Small intestine (tissue), 7 donors: ENCODE measurements at regions not wholly inside any gene's neighbourhood (a gene's known extent, or its start where the extent isn't known, plus 50 kb on each side); places are given as distances from the start of the nearest gene placed in this dataset.

Experiments used
- DNase-seq, 2 donors: peaks; one replicate each; pipeline versions ENCODE4 v3.0.0 to v3.0.0-alpha.2; 2013
- FAIRE-seq: peaks from 2 replicates; lab custom pipeline; 2012; peaks lifted over from hg19 to GRCh38; lab: Jason Lieb, UNC
- H3K27ac ChIP-seq, 3 donors: one replicate each; pipeline ENCODE4 v1.5.1; 2013; ENCODE audit warnings: low read length in 2 of 3, mild to moderate bottlenecking in 2 of 3, control low read depth in 1 of 3, inconsistent platforms in 1 of 3, low read depth in 1 of 3, moderate library complexity in 1 of 3
- H3K27me3 ChIP-seq, 3 donors: one replicate each; pipeline ENCODE4 v1.6.1; 2013; ENCODE audit warnings: low read length in 3 of 3, inconsistent platforms in 1 of 3; ENCODE audit not compliant: control insufficient read depth in 3 of 3, insufficient read depth in 3 of 3
- H3K36me3 ChIP-seq, 3 donors: one replicate each; pipeline ENCODE4 v1.6.1; 2013; ENCODE audit warnings: low read length in 3 of 3, inconsistent platforms in 1 of 3, low read depth in 1 of 3, mild to moderate bottlenecking in 1 of 3, moderate library complexity in 1 of 3; ENCODE audit not compliant: control insufficient read depth in 3 of 3, insufficient read depth in 2 of 3
- H3K4me1 ChIP-seq, 3 donors: one replicate each; pipeline ENCODE4 v1.6.1; 2013; ENCODE audit warnings: low read length in 2 of 3, inconsistent platforms in 1 of 3, low read depth in 1 of 3, mild to moderate bottlenecking in 1 of 3, moderate library complexity in 1 of 3; ENCODE audit not compliant: control insufficient read depth in 3 of 3, insufficient read depth in 2 of 3
- H3K4me3 ChIP-seq, 3 donors: one replicate each; pipeline ENCODE4 v1.5.1; 2013; ENCODE audit warnings: low read length in 3 of 3, control low read depth in 1 of 3, inconsistent platforms in 1 of 3, low read depth in 1 of 3, mild to moderate bottlenecking in 1 of 3, moderate library complexity in 1 of 3
- H3K9me3 ChIP-seq, 2 donors: one replicate each; pipeline ENCODE4 v1.6.1; 2013; ENCODE audit warnings: low read depth in 1 of 2, low read length in 1 of 2; ENCODE audit not compliant: control insufficient read depth in 2 of 2, insufficient read depth in 1 of 2
- WGBS, 3 donors: extraction: QIAGEN DNeasy Blood & Tissue Kit; methylation state at CpG; one replicate each; pipeline ENCODE4 v1.1.7; 2013; 5-methylcytosine and 5-hydroxymethylcytosine counted together
- donor health status: healthy with polysubstance abuse.
- donor health status: control.
- donor health status: control.
- donor health status: Bipolar disorder and iron deficiency.
- donor health status: healthy.

- H3K4me1 ChIP-seq, result no peaks in the 10 kb centered on the region
- no peaks in the 10 kb centered on the region for H3K9me3 ChIP-seq
- 87 to 92% (median 90%) methylated on average over 3 of the region's 3 CpGs for WGBS, 3 donors
- no peaks in the 10 kb centered on the region for H3K27me3 ChIP-seq
- FAIRE-seq (no peak), DNase-seq (no peak)
- H3K36me3 ChIP-seq, result no peaks in the 10 kb centered on the region
- no peak overlapping the region for H3K27ac ChIP-seq
- no peak overlapping the region for H3K4me3 ChIP-seq
These were observed 731.0 kb downstream of the SLITRK6 start for GRCh38 chr13:85068231-85068630.

GRCh38 chr13:85040215-85040614 lies 759.0 kb downstream of the SLITRK6 start:
- H3K27ac ChIP-seq, result no peak overlapping the region
- DNase-seq (no peak), FAIRE-seq (no peak)
- H3K36me3 ChIP-seq, result no peaks in the 10 kb centered on the region
- WGBS, 3 donors, result 53 to 76% (median 70%) methylated on average over 1 of the region's 1 CpG
- no peaks in the 10 kb centered on the region for H3K27me3 ChIP-seq
- no peak overlapping the region for H3K4me3 ChIP-seq
- peaks cover 0 to 5% of the 10 kb centered on the region in 2 donors for H3K9me3 ChIP-seq
- no peaks in the 10 kb centered on the region for H3K4me1 ChIP-seq

- no peaks in the 10 kb centered on the region for H3K36me3 ChIP-seq
- H3K4me1 ChIP-seq, result no peaks in the 10 kb centered on the region
- peaks cover 0 to 7% of the 10 kb centered on the region in 2 donors for H3K9me3 ChIP-seq
- H3K27me3 ChIP-seq, result no peaks in the 10 kb centered on the region
- no peak for FAIRE-seq
- DNase-seq, result no peak
- H3K27ac ChIP-seq, result no peak overlapping the region
- no peak overlapping the region for H3K4me3 ChIP-seq
- WGBS, 3 donors, result 57 to 67% (median 66%) methylated on average over 1 of the region's 1 CpG
These were observed 767.4 kb downstream of the SLITRK6 start for GRCh38 chr13:85031771-85032170.

GRCh38 chr13:85028035-85028434 lies 771.2 kb downstream of the SLITRK6 start:
- Histone ChIP-seq H3K4me3 (no peak overlapping the region), H3K9me3 (peaks cover 2 to 8% of the 10 kb centered on the region in 2 donors), H3K27ac (no peak overlapping the region), H3K27me3 (no peaks in the 10 kb centered on the region), H3K4me1 (no peaks in the 10 kb centered on the region), H3K36me3 (no peaks in the 10 kb centered on the region)
- no peak for FAIRE-seq
- 81 to 89% (median 84%) methylated on average over 3 of the region's 3 CpGs for WGBS, 3 donors
- DNase-seq, result no peak

GRCh38 chr13:85019121-85019520 lies 780.1 kb downstream of the SLITRK6 start:
- Histone ChIP-seq H3K4me3 (no peak overlapping the region), H3K27ac (no peak overlapping the region), H3K4me1 (no peaks in the 10 kb centered on the region), H3K9me3 (peaks cover under 1 to 2% of the 10 kb centered on the region in 2 donors), H3K36me3 (no peaks in the 10 kb centered on the region), H3K27me3 (no peaks in the 10 kb centered on the region)
- DNase-seq (no peak), FAIRE-seq (no peak)
- WGBS, 3 donors, result 81 to 90% (median 84%) methylated on average over 1 of the region's 1 CpG

- Histone ChIP-seq H3K4me1 (no peaks in the 10 kb centered on the region), H3K36me3 (no peaks in the 10 kb centered on the region), H3K27me3 (no peaks in the 10 kb centered on the region), H3K4me3 (no peak overlapping the region), H3K9me3 (peaks cover 0 to 6% of the 10 kb centered on the region in 2 donors), H3K27ac (no peak overlapping the region)
- FAIRE-seq (no peak), DNase-seq (no peak)
These were observed 786.2 kb downstream of the SLITRK6 start for GRCh38 chr13:85013006-85013405.

GRCh38 chr13:85009447-85009846 lies 789.8 kb downstream of the SLITRK6 start:
- DNase-seq (no peak), FAIRE-seq (no peak)
- H3K27me3 ChIP-seq, result no peaks in the 10 kb centered on the region
- no peaks in the 10 kb centered on the region for H3K4me1 ChIP-seq
- H3K27ac ChIP-seq, result no peak overlapping the region
- H3K36me3 ChIP-seq, result no peaks in the 10 kb centered on the region
- H3K9me3 ChIP-seq, result peaks cover 0 to 6% of the 10 kb centered on the region in 2 donors
- no peak overlapping the region for H3K4me3 ChIP-seq
- 71 to 77% (median 74%) methylated on average over 3 of the region's 3 CpGs for WGBS, 3 donors

- 86 to 97% (median 87%) methylated on average over 1 of the region's 1 CpG for WGBS, 3 donors
- no peaks in the 10 kb centered on the region for H3K27me3 ChIP-seq
- no peak for DNase-seq
These were observed 800.0 kb downstream of the SLITRK6 start for GRCh38 chr13:84999252-84999651.

GRCh38 chr13:84998681-84999080 lies 800.5 kb downstream of the SLITRK6 start:
- no peak overlapping the region for H3K27ac ChIP-seq
- H3K36me3 ChIP-seq, result no peaks in the 10 kb centered on the region
- H3K4me3 ChIP-seq, result no peak overlapping the region
- no peaks in the 10 kb centered on the region for H3K4me1 ChIP-seq
- no peaks in the 10 kb centered on the region for H3K27me3 ChIP-seq
- no peak for DNase-seq
- no peaks in the 10 kb centered on the region for H3K9me3 ChIP-seq
- no peak for FAIRE-seq

More at GRCh38 chr13:84999252-84999651, 800.0 kb downstream of the SLITRK6 start:
- no peak for FAIRE-seq
- no peak overlapping the region for H3K4me3 ChIP-seq
- H3K4me1 ChIP-seq, result no peaks in the 10 kb centered on the region
- no peak overlapping the region for H3K27ac ChIP-seq
- no peaks in the 10 kb centered on the region for H3K36me3 ChIP-seq
- H3K9me3 ChIP-seq, result no peaks in the 10 kb centered on the region
